BJ (cell line): ENCODE measurements at regions not wholly inside any gene's neighbourhood (a gene's known extent, or its start where the extent isn't known, plus 50 kb on each side); places are given as distances from the start of the nearest gene placed in this dataset.
"Not testable (repeated sequence)": the region's sequence is repeated elsewhere in the genome, so short reads cannot be mapped to it uniquely, and the experiment has no call there.

Experiments used
- CTCF ChIA-PET: fragments of 350-600 bp; formaldehyde crosslinking; extraction: SDS; loops from one replicate; lab custom pipeline; 2021; ENCODE audit warnings: antibody characterized with exemption, inconsistent platforms; lab: Yijun Ruan, JAX
- POLR2A ChIA-PET: fragments of 300-600 bp; sonication (Branson Sonifier 250); formaldehyde crosslinking; extraction: SDS; loops from one replicate; lab custom pipeline; 2021; ENCODE audit warnings: antibody characterized with exemption; lab: Charles Lee
- DNase-seq: peaks from one replicate; pipeline ENCODE4 v3.0.0-alpha.2; 2011; ENCODE audit warnings: low read depth
- H3K27me3 ChIP-seq: 2 replicates; pipeline ENCODE4 v1.6.0; 2011; ENCODE audit warnings: low read length; ENCODE audit not compliant: control insufficient read depth, insufficient read depth
- H3K36me3 ChIP-seq: 2 replicates; pipeline ENCODE4 v1.5.1; 2011; ENCODE audit warnings: low read length; ENCODE audit not compliant: control insufficient read depth, insufficient read depth
- H3K4me3 ChIP-seq: 2 replicates; pipeline ENCODE4 v1.5.1; 2011; ENCODE audit warnings: low read depth, mild to moderate bottlenecking, control low read depth, low read length
- CTCF ChIP-seq: IDR thresholded peaks from 2 replicates; pipeline ENCODE4 v1.5.1; 2011; ENCODE audit warnings: low read depth, mild to moderate bottlenecking, control low read depth, inconsistent platforms, low read length, moderate library complexity; ENCODE audit not compliant: insufficient read depth

DNA sequence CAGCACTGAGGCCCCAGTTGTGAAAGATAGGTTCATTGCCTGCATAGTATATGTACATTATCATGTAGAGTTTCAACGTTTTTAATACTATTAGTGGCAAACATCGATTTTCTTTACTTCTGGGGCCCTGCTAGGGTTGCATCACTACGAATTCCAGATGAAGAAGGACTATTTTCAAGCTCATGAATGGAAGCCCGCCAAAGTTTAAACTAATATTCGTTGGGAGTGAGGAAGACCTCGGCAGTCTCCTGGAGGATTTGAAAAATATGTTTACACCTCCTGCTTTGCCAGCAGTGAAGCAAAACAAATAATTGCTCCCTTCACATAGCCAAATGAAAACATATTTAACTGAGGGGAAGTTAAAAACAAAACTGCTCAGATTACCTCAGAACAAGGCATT is 672.9 kb upstream of the NOVA1 start:
- Histone ChIP-seq H3K36me3 (no peaks in the 10 kb centered on the region), H3K4me3 (no peak overlapping the region), H3K27me3 (no peaks in the 10 kb centered on the region)
- CTCF ChIA-PET = no interaction called here
- TF ChIP-seq CTCF = no peak
- no peak for DNase-seq
- POLR2A ChIA-PET = no interaction called here

GRCh38 chr14:27278341-27278740 is 680.5 kb upstream of the NOVA1 start:
- Histone ChIP-seq H3K4me3 (no peak overlapping the region), H3K36me3 (no peaks in the 10 kb centered on the region), H3K27me3 (no peaks in the 10 kb centered on the region)
- DNase-seq = no peak
- ChIA-PET POLR2A (no interaction called here), CTCF (no interaction called here)
- TF ChIP-seq CTCF = no peak

DNA sequence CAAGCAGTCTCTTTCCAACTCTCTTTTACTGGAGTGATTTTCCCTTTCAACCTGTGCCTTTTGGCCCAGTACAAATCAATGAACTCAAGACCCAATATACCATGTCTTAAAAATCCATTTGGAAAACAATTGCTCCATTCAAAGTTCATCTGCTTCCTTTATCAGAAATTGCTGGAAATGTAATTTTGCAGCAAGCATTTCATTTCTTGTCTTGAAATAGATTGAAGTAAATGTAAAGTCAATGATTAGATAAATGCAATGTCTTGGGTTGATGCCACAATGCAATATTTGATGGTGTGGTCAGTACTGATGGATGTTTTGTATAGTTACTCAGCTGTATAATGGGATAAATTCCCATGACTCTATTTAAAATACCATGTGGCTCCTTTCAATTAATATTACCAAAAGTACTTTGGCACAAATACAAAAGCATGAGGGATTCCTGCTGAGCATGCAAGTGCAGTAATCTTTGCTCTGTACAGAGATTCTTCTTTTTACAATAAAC is 707.7 kb upstream of the NOVA1 start:
- ChIA-PET CTCF (no interaction called here), POLR2A (no interaction called here)

GRCh38 chr14:27312730-27313129 is 714.9 kb upstream of the NOVA1 start:
- H3K27me3 ChIP-seq, DNase-seq, POLR2A ChIA-PET: not testable (repeated sequence)

More for the DNA sequence above, 707.7 kb upstream of the NOVA1 start:
- H3K27me3 ChIP-seq = no peaks in the 10 kb centered on the region
- H3K4me3 ChIP-seq = no peak overlapping the region
- no peak for TF ChIP-seq CTCF
- DNase-seq = no peak
- H3K36me3 ChIP-seq = no peaks in the 10 kb centered on the region

GRCh38 chr14:27314231-27314630 is 716.4 kb upstream of the NOVA1 start:
- ChIA-PET CTCF (no interaction called here), POLR2A (no interaction called here)
- Histone ChIP-seq H3K36me3 (no peaks in the 10 kb centered on the region), H3K4me3 (no peak overlapping the region), H3K27me3 (no peaks in the 10 kb centered on the region)
- no peak for TF ChIP-seq CTCF
- no peak for DNase-seq

More at GRCh38 chr14:27312730-27313129, 714.9 kb upstream of the NOVA1 start:
- H3K4me3 ChIP-seq, CTCF ChIA-PET, H3K36me3 ChIP-seq: not testable (repeated sequence)

DNA sequence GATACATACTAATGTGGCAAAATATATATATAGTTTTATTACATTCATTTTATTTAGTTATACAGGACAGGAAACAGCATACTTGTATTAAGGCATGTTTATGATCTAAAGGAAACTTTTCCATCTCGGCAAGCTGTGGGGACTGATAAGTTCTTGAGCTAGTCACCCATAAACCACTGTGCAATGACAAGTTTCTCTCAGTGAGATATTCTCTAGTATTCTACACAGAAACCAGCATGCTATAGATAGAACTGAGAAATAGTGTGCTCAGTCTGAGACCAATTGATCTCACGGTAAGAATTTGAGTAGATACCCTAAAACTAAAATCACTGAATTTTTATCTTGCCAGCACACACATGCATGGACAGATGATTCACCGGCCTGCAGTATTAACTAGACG is 717.6 kb upstream of the NOVA1 start:
- Histone ChIP-seq H3K27me3 (no peaks in the 10 kb centered on the region), H3K4me3 (no peak overlapping the region), H3K36me3 (no peaks in the 10 kb centered on the region)
- CTCF ChIA-PET = no interaction called here
- POLR2A ChIA-PET = no interaction called here
- no peak for DNase-seq
- TF ChIP-seq CTCF = no peak
